HPDE6-E6E7 (cell line): ENCODE measurements at regions not wholly inside any gene's neighbourhood (a gene's known extent, or its start where the extent isn't known, plus 50 kb on each side); places are given as distances from the start of the nearest gene placed in this dataset.

Source experiments
- DNase-seq: peaks from one replicate; pipeline ENCODE4 v3.0.0; 2011; ENCODE audit warnings: missing footprints; ENCODE audit errors: extremely low spot score

GRCh38 chr4:141921293-141921692 is 284.9 kb downstream of the IL15 start:
- DNase-seq, result no peak

GRCh38 chr4:141922236-141922635 is 285.9 kb downstream of the IL15 start:
- DNase-seq, result no peak

GRCh38 chr4:141926406-141926805 is 290.0 kb downstream of the IL15 start:
- DNase-seq, result no peak

- no peak for DNase-seq
These were observed 296.1 kb downstream of the IL15 start for GRCh38 chr4:141932490-141932889.

GRCh38 chr4:141933978-141934377 is 297.6 kb downstream of the IL15 start:
- DNase-seq, result peak; percentile 2

- DNase-seq, result no peak
These were observed 319.3 kb downstream of the IL15 start for GRCh38 chr4:141955696-141956095.

GRCh38 chr4:141957416-141957815 is 321.0 kb downstream of the IL15 start:
- no peak for DNase-seq

- no peak for DNase-seq
These were observed 326.1 kb downstream of the IL15 start for GRCh38 chr4:141962486-141962885.

GRCh38 chr4:141971869-141972268 is 335.5 kb downstream of the IL15 start:
- no peak for DNase-seq

GRCh38 chr4:141972950-141973349 is 336.6 kb downstream of the IL15 start:
- no peak for DNase-seq
